HEK293 (cell line): ENCODE measurements at regions not wholly inside any gene's neighbourhood (a gene's known extent, or its start where the extent isn't known, plus 50 kb on each side); places are given as distances from the start of the nearest gene placed in this dataset.
A peak's percentile ranks its signal among the peaks of the same experiment; 100 is the strongest.

Source experiments
- CTCF ChIA-PET: fragments of 350-600 bp; formaldehyde crosslinking; extraction: SDS; loops from one replicate; lab custom pipeline; 2021; ENCODE audit warnings: antibody characterized with exemption; lab: Yijun Ruan, JAX
- POLR2A ChIA-PET: fragments of 300-600 bp; formaldehyde crosslinking; extraction: SDS; loops from one replicate; lab custom pipeline; 2020; ENCODE audit warnings: antibody characterized with exemption, inconsistent platforms; lab: Yijun Ruan, JAX
- H3K27ac ChIP-seq: fragments of 200-500 bp; sonication (Bioruptor generic); 2 replicates; pipeline ENCODE4 v1.5.1; 2014; ENCODE audit warnings: low read depth, low read length, control low read depth, inconsistent platforms; ENCODE audit errors: extremely low read depth
- H3K36me3 ChIP-seq, 2 experiments: fragments of 200-500 bp in 1 of 2; sonication (Bioruptor generic) in 1 of 2; 1 replicate in 1 of 2; 2 replicates in 1 of 2; pipeline ENCODE4 v1.5.1; 2014 to 2017; ENCODE audit warnings: inconsistent platforms in 2 of 2, low read length in 2 of 2; ENCODE audit not compliant: control insufficient read depth in 2 of 2, insufficient read depth in 1 of 2
- H3K4me1 ChIP-seq: fragments of 200-500 bp; sonication (Bioruptor generic); 2 replicates; pipeline ENCODE4 v1.5.1; 2014; ENCODE audit warnings: mild to moderate bottlenecking, low read length, inconsistent platforms; ENCODE audit not compliant: control insufficient read depth, insufficient read depth
- H3K4me3 ChIP-seq: 2 replicates; pipeline ENCODE4 v1.5.1; 2011; ENCODE audit warnings: low read depth, mild to moderate bottlenecking, control low read depth, low read length, moderate library complexity
- H3K9me3 ChIP-seq: fragments of 200-500 bp; sonication (Bioruptor generic); 2 replicates; pipeline ENCODE4 v1.5.1; 2014; ENCODE audit warnings: low read depth, low read length, inconsistent platforms; ENCODE audit not compliant: control insufficient read depth, insufficient read depth
- CTCF ChIP-seq: fragments of 450-650 bp; formaldehyde crosslinking; IDR thresholded peaks from 2 replicates; pipeline ENCODE4 v1.5.1; 2016; ENCODE audit warnings: missing biosample characterization, missing genetic modification characterization
- EGR2 ChIP-seq: fragments of 450-650 bp; formaldehyde crosslinking; IDR thresholded peaks from 2 replicates; pipeline ENCODE4 v1.5.1; 2016; ENCODE audit warnings: low read depth, missing biosample characterization, missing genetic modification characterization
- GLIS1 ChIP-seq: fragments of 450-650 bp; formaldehyde crosslinking; IDR thresholded peaks from 2 replicates; pipeline ENCODE4 v1.5.1; 2016; ENCODE audit warnings: missing biosample characterization, missing genetic modification characterization
- GLIS2 ChIP-seq: fragments of 450-650 bp; formaldehyde crosslinking; IDR thresholded peaks from 2 replicates; pipeline ENCODE4 v1.5.1; 2016; ENCODE audit warnings: missing biosample characterization, missing genetic modification characterization
- MZF1 ChIP-seq: fragments of 450-650 bp; formaldehyde crosslinking; IDR thresholded peaks from 2 replicates; pipeline ENCODE4 v1.5.1; 2017; ENCODE audit warnings: missing biosample characterization, missing genetic modification characterization, borderline replicate concordance
- ZBTB21 ChIP-seq: fragments of 450-650 bp; formaldehyde crosslinking; IDR thresholded peaks from 2 replicates; pipeline ENCODE4 v1.5.1; 2017; ENCODE audit warnings: missing biosample characterization, missing genetic modification characterization
- ZFHX2 ChIP-seq: fragments of 450-650 bp; formaldehyde crosslinking; conservative IDR thresholded peaks from 2 replicates; pipeline ENCODE4 v1.5.1; 2016; ENCODE audit warnings: missing biosample characterization, missing genetic modification characterization
- ZNF112 ChIP-seq: fragments of 450-650 bp; formaldehyde crosslinking; IDR thresholded peaks from 2 replicates; pipeline ENCODE4 v1.5.0; 2017; ENCODE audit warnings: missing biosample characterization, missing genetic modification characterization
- ZNF132 ChIP-seq: fragments of 450-650 bp; formaldehyde crosslinking; IDR thresholded peaks from 2 replicates; pipeline ENCODE4 v1.5.1; 2017; ENCODE audit warnings: missing biosample characterization, missing genetic modification characterization, borderline replicate concordance
- ZNF140 ChIP-seq: fragments of 450-650 bp; formaldehyde crosslinking; IDR thresholded peaks from 2 replicates; pipeline ENCODE4 v1.5.1; 2016; ENCODE audit warnings: missing biosample characterization, missing genetic modification characterization
- ZNF19 ChIP-seq: fragments of 450-650 bp; formaldehyde crosslinking; IDR thresholded peaks from 2 replicates; pipeline ENCODE4; 2016; ENCODE audit warnings: missing biosample characterization, missing genetic modification characterization, low read depth
- ZNF221 ChIP-seq: fragments of 450-650 bp; formaldehyde crosslinking; IDR thresholded peaks from 2 replicates; pipeline ENCODE4 v1.5.1; 2017; ENCODE audit warnings: missing biosample characterization, missing genetic modification characterization, borderline replicate concordance
- ZNF449 ChIP-seq: fragments of 450-650 bp; formaldehyde crosslinking; IDR thresholded peaks from 2 replicates; pipeline ENCODE4 v1.5.1; 2017; ENCODE audit warnings: missing biosample characterization, mild to moderate bottlenecking, missing genetic modification characterization, moderate library complexity
- ZNF514 ChIP-seq: fragments of 450-650 bp; formaldehyde crosslinking; IDR thresholded peaks from 2 replicates; pipeline ENCODE4 v1.5.1; 2016; ENCODE audit warnings: missing biosample characterization, missing genetic modification characterization
- ZNF548 ChIP-seq: fragments of 450-650 bp; formaldehyde crosslinking; IDR thresholded peaks from 2 replicates; pipeline ENCODE4 v1.5.1; 2016; ENCODE audit warnings: missing biosample characterization, missing genetic modification characterization
- ZNF600 ChIP-seq: fragments of 450-650 bp; formaldehyde crosslinking; IDR thresholded peaks from 2 replicates; pipeline ENCODE4 v1.5.1; 2016; ENCODE audit warnings: missing biosample characterization, missing genetic modification characterization
- ZNF639 ChIP-seq: fragments of 450-650 bp; formaldehyde crosslinking; IDR thresholded peaks from 2 replicates; pipeline ENCODE4 v1.5.1; 2016; ENCODE audit warnings: missing biosample characterization, missing genetic modification characterization
- ZSCAN16 ChIP-seq: fragments of 450-650 bp; formaldehyde crosslinking; IDR thresholded peaks from 2 replicates; pipeline ENCODE4 v1.5.1; 2016; ENCODE audit warnings: missing biosample characterization, missing genetic modification characterization
- TF ChIP-seq, protein P1 (sequence below): fragments of 450-650 bp; formaldehyde crosslinking; IDR thresholded peaks from 2 replicates; pipeline ENCODE4 v1.5.1; 2016; ENCODE audit warnings: missing biosample characterization, missing genetic modification characterization

DNA sequence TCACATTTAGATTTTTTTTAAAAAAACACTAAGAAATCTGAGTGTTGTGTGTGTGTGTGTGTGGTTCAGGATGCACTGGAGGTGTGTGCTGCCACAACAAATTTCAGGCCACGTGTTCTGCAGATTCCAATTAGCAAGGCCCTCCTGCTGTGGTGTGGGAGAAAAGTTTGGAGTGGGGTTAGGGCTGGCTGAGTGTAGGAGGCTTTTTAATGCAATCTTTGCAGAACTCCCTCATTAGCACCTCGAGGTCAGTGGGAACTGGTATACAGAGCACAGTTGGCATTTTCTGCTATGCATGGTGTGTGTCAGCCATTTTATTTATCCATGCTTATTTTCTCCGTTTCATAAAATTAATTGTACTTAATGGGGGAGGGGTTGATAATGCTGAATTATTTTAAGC is 187.6 kb downstream of the SOX4 start:
- ChIA-PET POLR2A (no interaction called here), CTCF (interaction anchor here (2.0 kb wide), 1 partner anchor 12 kb away, joined by 5 read pairs; no protein-coding TSS in a partner anchor)
- Histone ChIP-seq H3K36me3 (no peaks in the 10 kb centered on the region), H3K4me3 (no peak overlapping the region), H3K4me1 (peaks cover 8% of the 10 kb centered on the region), H3K9me3 (no peaks in the 10 kb centered on the region), H3K27ac (no peak overlapping the region)
- TF ChIP-seq ZSCAN16 (tag by site-specific recombination) = no peak
- TF ChIP-seq ZNF600 (tag by site-specific recombination) = 0 out of 2 replicates have a peak, but pooled peaks have one; percentile 13
- no peak for TF ChIP-seq ZNF514 (tag by site-specific recombination)
- TF ChIP-seq ZNF112 = no peak
- TF ChIP-seq ZFHX2 = peak; percentile 91
- no peak for TF ChIP-seq GLIS2
- no peak for TF ChIP-seq ZNF449 (tag by site-specific recombination)
- peak; percentile 92; the same call in 1 of the 2 replicates for TF ChIP-seq EGR2 (tag by site-specific recombination)
- TF ChIP-seq, protein P1, sequence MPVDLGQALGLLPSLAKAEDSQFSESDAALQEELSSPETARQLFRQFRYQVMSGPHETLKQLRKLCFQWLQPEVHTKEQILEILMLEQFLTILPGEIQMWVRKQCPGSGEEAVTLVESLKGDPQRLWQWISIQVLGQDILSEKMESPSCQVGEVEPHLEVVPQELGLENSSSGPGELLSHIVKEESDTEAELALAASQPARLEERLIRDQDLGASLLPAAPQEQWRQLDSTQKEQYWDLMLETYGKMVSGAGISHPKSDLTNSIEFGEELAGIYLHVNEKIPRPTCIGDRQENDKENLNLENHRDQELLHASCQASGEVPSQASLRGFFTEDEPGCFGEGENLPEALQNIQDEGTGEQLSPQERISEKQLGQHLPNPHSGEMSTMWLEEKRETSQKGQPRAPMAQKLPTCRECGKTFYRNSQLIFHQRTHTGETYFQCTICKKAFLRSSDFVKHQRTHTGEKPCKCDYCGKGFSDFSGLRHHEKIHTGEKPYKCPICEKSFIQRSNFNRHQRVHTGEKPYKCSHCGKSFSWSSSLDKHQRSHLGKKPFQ = 0 out of 2 replicates have a peak, but pooled peaks have one; percentile 36

DNA sequence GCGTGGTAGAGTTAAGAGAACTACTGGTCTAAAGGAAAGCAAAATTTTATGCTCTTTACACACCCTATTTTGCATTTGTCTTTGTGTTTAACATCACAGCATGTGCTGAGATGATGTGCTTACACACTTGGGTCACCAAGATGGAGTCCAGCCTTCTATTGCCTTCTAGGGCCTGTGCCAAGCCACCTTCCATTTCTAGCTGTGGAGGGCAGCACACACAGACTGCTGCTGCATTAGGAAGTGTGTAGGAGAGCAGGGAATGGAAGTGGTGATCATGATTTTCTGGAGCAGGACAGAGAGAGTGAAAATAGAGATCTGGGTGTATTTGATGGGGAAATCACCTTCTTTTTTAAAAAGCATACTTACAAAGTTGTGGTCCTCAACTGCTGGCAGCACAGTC is 191.6 kb downstream of the SOX4 start:
- POLR2A ChIA-PET = no interaction called here
- TF ChIP-seq CTCF (tag by site-specific recombination) (0 out of 2 replicates have a peak, but pooled peaks have one; percentile 32), MZF1 (no peak)
- TF ChIP-seq, all 188 proteins: peak for 1
- Histone ChIP-seq H3K9me3 (no peaks in the 10 kb centered on the region), H3K4me1 (peaks cover 8% of the 10 kb centered on the region), H3K36me3 (no peaks in the 10 kb centered on the region), H3K4me3 (no peak overlapping the region), H3K27ac (no peak overlapping the region)
- CTCF ChIA-PET = no interaction called here

DNA sequence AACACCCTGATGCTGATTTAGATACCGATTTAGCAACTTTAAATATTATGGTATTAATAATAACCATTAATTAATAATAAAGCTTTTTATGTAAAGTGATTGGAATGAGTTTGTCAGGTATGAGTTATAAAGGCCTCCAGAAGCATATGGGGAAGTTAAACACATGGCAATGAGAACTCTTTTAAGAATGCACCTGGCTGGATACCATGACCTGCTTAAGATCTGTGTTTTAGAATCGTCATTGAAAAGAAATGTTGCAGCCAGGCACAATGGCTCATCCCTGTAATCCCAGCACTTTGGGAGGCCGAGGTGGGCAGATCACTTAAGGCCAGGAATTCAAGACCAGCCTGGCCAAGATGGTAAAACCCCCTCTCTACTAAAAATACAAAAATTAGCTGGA is 197.5 kb downstream of the SOX4 start:
- no peak overlapping the region for H3K4me3 ChIP-seq
- H3K36me3 ChIP-seq = no peaks in the 10 kb centered on the region
- no peaks in the 10 kb centered on the region for H3K4me1 ChIP-seq
- no peak for TF ChIP-seq ZNF548 (tag by site-specific recombination)
- no peak for TF ChIP-seq ZNF132 (tag by site-specific recombination)
- no peak for TF ChIP-seq ZNF140 (tag by site-specific recombination)
- no peak for TF ChIP-seq ZNF639 (tag by site-specific recombination)
- TF ChIP-seq ZBTB21 (tag by site-specific recombination) = no peak
- no peak for TF ChIP-seq GLIS1
- TF ChIP-seq ZNF221 (tag by site-specific recombination) = no peak
- TF ChIP-seq ZNF19 (tag by site-specific recombination) = no peak
- H3K9me3 ChIP-seq = no peaks in the 10 kb centered on the region
- CTCF ChIA-PET = interaction anchor here (0.6 to 0.9 kb wide), 2 partner anchors 31 to 59 kb away, joined by 3 to 5 read pairs; no protein-coding TSS in a partner anchor
- POLR2A ChIA-PET = no interaction called here
- no peak overlapping the region for H3K27ac ChIP-seq
